ENCODE measurements at regions not wholly inside any gene's neighbourhood (a gene's known extent, or its start where the extent isn't known, plus 50 kb on each side); places are given as distances from the start of the nearest gene placed in this dataset.
A peak's percentile ranks its signal among the peaks of the same experiment; 100 is the strongest.

DNA sequence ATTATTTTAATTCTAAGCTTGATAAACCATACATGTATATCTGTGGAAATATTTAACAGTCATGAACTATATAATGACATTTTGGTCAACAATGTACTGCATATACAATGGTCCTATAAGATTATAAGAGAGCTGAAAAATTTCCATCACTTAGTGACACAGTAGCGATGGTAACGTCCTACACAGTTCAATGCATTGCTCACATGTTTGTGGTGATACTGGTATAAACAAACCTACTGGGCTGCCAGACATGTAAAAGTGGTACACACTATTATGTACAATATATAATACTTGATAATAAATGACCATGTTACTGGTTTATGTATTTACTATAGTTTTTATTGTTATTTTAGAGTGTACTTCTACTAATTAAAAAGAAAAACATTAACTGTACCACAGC lies 841.9 kb downstream of the LTN1 start:
- no peaks in the 10 kb centered on the region for H3K36me3 ChIP-seq (ENCODE audit: insufficient read depth, low read length)

DNA sequence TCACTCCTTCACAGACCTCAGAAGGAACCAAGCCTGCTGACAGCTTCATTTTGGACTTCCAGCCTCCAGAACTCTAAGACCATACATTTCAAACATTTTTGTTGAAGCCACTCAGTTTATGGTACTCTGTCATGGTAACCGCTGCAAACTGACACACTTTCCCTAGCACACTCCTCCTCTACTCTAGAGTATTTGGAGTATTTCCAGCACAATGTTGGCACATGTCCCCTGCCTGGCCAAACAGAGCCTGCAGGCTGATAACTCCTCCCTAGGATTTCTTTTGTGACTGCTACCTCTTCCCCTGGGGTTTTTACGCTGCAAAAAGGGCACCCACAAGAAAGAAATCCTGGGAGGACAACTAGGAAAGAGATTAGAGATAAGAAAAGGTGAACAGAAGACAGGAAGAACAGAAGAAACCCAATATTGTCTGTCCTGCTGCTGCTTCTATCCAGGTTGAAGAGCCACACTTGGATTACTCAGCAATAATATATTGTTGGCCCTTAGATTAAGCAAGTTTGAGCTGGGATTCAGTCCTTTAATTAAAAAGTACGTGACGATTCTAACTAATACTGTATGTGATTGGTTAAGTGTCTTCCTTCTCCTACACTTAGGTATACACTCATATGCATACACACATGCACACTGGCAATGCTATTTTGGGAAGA lies 844.1 kb downstream of the LTN1 start:
- no peaks in the 10 kb centered on the region for H3K4me1 ChIP-seq (ENCODE audit: control insufficient read depth, insufficient read depth, low read length, unreplicated experiment)
- no peaks in the 10 kb centered on the region for H3K36me3 ChIP-seq (ENCODE audit: insufficient read depth, low read length)
- no peak overlapping the region for H3K27ac ChIP-seq (ENCODE audit: low read depth, low read length)
- no peak overlapping the region for H3K4me3 ChIP-seq (ENCODE audit: low read depth, low read length)
- no peaks in the 10 kb centered on the region for H3K27me3 ChIP-seq (ENCODE audit: insufficient read depth, low read length)
- H2AFZ ChIP-seq (ENCODE audit: low read length, unreplicated experiment): no peak overlapping the region
- H3K79me2 ChIP-seq (ENCODE audit: control insufficient read depth, insufficient read depth, low read length, unreplicated experiment): no peaks in the 10 kb centered on the region

More for the DNA sequence above, 841.9 kb downstream of the LTN1 start:
- H3K27ac ChIP-seq (ENCODE audit: low read depth, low read length): no peak overlapping the region
- no peaks in the 10 kb centered on the region for H3K27me3 ChIP-seq (ENCODE audit: insufficient read depth, low read length)
- no peaks in the 10 kb centered on the region for H3K4me1 ChIP-seq (ENCODE audit: control insufficient read depth, insufficient read depth, low read length, unreplicated experiment)
- no peaks in the 10 kb centered on the region for H3K79me2 ChIP-seq (ENCODE audit: control insufficient read depth, insufficient read depth, low read length, unreplicated experiment)
- H2AFZ ChIP-seq (ENCODE audit: low read length, unreplicated experiment): no peak overlapping the region
- no peak overlapping the region for H3K4me3 ChIP-seq (ENCODE audit: low read depth, low read length)

DNA sequence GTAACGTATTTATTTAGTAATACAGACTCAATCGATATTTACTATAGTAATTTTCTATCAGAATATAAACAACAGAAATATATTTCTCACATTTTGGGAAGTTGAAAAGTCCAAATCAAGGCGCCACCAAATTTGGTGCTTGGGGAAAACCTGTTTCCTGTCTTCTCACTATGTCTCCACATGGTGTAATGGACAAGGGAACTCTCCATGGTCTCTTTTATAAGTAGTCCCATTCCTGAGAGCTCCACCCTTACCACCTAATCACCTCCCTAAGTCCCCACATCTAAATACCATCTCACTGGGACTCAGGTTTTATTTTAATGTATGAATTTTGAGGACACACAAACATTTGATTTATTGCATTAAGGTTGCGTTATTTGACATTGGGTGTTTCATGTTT lies 848.0 kb downstream of the LTN1 start:
- Histone ChIP-seq H2AFZ (ENCODE audit: low read length, unreplicated experiment) (no peak overlapping the region), H3K79me2 (ENCODE audit: control insufficient read depth, insufficient read depth, low read length, unreplicated experiment) (no peaks in the 10 kb centered on the region), H3K36me3 (ENCODE audit: insufficient read depth, low read length) (no peaks in the 10 kb centered on the region), H3K27me3 (ENCODE audit: insufficient read depth, low read length) (no peaks in the 10 kb centered on the region), H3K27ac (ENCODE audit: low read depth, low read length) (no peak overlapping the region), H3K4me1 (ENCODE audit: control insufficient read depth, insufficient read depth, low read length, unreplicated experiment) (peaks cover 11% of the 10 kb centered on the region), H3K4me3 (ENCODE audit: low read depth, low read length) (no peak overlapping the region)

DNA sequence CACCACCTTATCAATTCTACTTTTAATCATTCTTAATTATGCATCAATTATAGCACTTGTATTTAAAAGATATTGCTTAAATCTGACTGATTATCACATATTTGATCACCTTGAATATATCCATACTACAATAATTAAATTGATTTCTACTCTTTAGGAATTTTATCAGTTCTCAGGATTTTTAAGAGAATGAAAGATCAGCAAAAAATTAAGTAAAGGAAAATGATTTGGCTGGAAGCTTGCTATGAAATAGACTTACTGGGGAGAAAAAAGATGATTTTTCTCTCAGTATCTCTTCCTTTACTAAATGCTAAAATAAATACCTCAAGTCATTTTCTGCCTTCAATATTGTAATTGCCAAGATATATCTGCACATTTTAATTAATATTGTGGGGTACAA lies 848.6 kb downstream of the LTN1 start:
- Histone ChIP-seq H3K27ac (ENCODE audit: low read depth, low read length) (no peak overlapping the region), H3K36me3 (ENCODE audit: insufficient read depth, low read length) (no peaks in the 10 kb centered on the region), H3K79me2 (ENCODE audit: control insufficient read depth, insufficient read depth, low read length, unreplicated experiment) (no peaks in the 10 kb centered on the region)

DNA sequence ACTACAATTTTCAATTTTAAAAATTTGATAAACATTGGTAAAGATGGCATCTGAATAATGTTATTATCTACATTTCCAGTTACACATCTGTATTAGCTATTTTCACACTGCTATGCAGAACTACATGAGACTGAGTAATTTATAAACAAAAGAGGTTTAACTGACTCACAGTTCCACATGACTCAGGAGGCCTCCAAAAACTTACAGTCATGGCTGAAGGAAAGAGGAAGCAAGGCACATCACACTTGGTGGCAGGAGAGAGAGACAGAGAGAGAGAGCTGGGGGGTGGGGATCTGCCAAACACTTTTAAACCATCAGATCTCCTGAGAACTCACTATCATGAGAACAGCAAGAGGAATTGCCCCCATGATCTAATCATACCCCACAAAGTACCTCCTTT lies 850.0 kb downstream of the LTN1 start:
- peaks cover 11% of the 10 kb centered on the region for H3K4me1 ChIP-seq (ENCODE audit: control insufficient read depth, insufficient read depth, low read length, unreplicated experiment)
- no peaks in the 10 kb centered on the region for H3K36me3 ChIP-seq (ENCODE audit: insufficient read depth, low read length)
- peak overlapping the region; percentile 30 for H3K27ac ChIP-seq (ENCODE audit: low read depth, low read length)
- H3K79me2 ChIP-seq (ENCODE audit: control insufficient read depth, insufficient read depth, low read length, unreplicated experiment): no peaks in the 10 kb centered on the region
- no peaks in the 10 kb centered on the region for H3K27me3 ChIP-seq (ENCODE audit: insufficient read depth, low read length)
- no peak overlapping the region for H3K4me3 ChIP-seq (ENCODE audit: low read depth, low read length)
- peak overlapping the region; percentile 79 for H2AFZ ChIP-seq (ENCODE audit: low read length, unreplicated experiment)

More for the DNA sequence above, 848.6 kb downstream of the LTN1 start:
- no peaks in the 10 kb centered on the region for H3K27me3 ChIP-seq (ENCODE audit: insufficient read depth, low read length)
- H3K4me3 ChIP-seq (ENCODE audit: low read depth, low read length): no peak overlapping the region
- no peak overlapping the region for H2AFZ ChIP-seq (ENCODE audit: low read length, unreplicated experiment)
- H3K4me1 ChIP-seq (ENCODE audit: control insufficient read depth, insufficient read depth, low read length, unreplicated experiment): peaks cover 11% of the 10 kb centered on the region

DNA sequence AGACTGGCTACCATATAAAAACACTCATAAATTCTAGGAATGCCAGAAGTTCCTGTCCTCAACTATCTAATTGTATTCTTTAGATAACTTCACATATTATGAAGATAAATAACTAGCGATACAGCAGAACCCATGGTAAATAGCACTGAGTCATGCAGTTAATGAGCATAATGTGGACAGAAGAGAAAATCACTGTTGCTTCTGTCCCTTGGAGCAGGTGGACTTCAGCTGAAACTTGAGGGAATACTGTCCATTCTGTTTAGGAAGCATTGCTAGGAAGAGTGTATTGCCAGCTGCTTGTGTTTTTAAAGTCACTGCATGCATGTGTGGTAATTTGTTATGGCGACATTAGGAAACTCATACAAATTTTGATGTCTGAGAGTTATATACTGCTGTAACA lies 854.4 kb downstream of the LTN1 start:
- H3K79me2 ChIP-seq (ENCODE audit: control insufficient read depth, insufficient read depth, low read length, unreplicated experiment): no peaks in the 10 kb centered on the region
- no peak overlapping the region for H3K27ac ChIP-seq (ENCODE audit: low read depth, low read length)

DNA sequence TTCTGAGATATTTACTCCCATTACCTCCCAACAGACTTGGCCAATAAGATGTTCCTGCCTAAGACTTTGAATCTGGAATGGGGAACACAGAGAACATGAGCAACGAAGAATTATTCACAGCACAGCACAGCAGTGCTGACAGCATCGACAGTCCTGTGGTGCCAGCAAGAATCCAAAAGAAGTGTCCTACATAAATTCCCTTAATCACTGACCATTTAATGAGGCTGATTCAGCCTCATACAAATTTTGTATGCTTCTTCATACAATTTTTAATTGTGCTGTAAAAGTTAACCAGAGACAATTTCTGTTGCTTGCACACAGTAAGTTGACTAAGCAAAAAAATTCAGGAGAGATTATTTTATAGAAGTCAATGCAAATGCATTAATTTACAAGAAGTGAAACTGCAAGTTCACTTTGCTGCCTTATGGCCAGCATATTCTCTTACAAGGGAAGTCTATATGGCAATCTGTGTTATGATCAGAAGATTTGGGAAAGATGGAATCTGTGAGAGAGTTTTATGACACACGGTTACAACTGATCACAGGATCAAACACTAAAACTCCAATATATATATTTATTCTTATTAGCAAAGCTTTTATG lies 855.9 kb downstream of the LTN1 start:
- Histone ChIP-seq H3K36me3 (ENCODE audit: insufficient read depth, low read length) (no peaks in the 10 kb centered on the region), H3K79me2 (ENCODE audit: control insufficient read depth, insufficient read depth, low read length, unreplicated experiment) (no peaks in the 10 kb centered on the region), H3K27me3 (ENCODE audit: insufficient read depth, low read length) (no peaks in the 10 kb centered on the region), H3K4me3 (ENCODE audit: low read depth, low read length) (no peak overlapping the region), H3K4me1 (ENCODE audit: control insufficient read depth, insufficient read depth, low read length, unreplicated experiment) (no peaks in the 10 kb centered on the region), H2AFZ (ENCODE audit: low read length, unreplicated experiment) (no peak overlapping the region), H3K27ac (ENCODE audit: low read depth, low read length) (no peak overlapping the region)

More for the DNA sequence above, 854.4 kb downstream of the LTN1 start:
- Histone ChIP-seq H2AFZ (ENCODE audit: low read length, unreplicated experiment) (no peak overlapping the region), H3K4me3 (ENCODE audit: low read depth, low read length) (no peak overlapping the region), H3K36me3 (ENCODE audit: insufficient read depth, low read length) (no peaks in the 10 kb centered on the region), H3K4me1 (ENCODE audit: control insufficient read depth, insufficient read depth, low read length, unreplicated experiment) (peaks cover 11% of the 10 kb centered on the region), H3K27me3 (ENCODE audit: insufficient read depth, low read length) (no peaks in the 10 kb centered on the region)

DNA sequence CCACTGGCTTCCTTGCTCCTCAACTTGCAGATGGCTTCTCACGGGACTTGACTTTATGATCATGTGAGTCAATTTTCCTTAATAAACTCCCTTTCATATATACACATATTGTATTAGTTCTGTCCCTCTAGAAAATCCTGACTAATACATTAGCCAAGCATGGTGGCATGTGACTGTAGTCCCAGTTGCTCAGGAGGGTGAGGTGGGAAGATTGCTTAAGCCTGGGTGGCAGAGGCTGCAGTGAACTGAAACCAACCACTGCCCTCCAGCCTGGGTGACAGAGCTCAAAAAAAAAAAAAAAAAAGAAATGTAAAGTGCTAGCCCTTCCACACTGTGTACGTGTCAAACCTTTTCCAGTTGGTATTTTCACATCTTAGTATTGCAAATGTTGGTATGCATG lies 857.0 kb downstream of the LTN1 start:
- H3K4me1 ChIP-seq (ENCODE audit: control insufficient read depth, insufficient read depth, low read length, unreplicated experiment): no peaks in the 10 kb centered on the region
- H3K4me3 ChIP-seq (ENCODE audit: low read depth, low read length): no peak overlapping the region
- H2AFZ ChIP-seq (ENCODE audit: low read length, unreplicated experiment): no peak overlapping the region
- no peaks in the 10 kb centered on the region for H3K36me3 ChIP-seq (ENCODE audit: insufficient read depth, low read length)
- H3K27me3 ChIP-seq (ENCODE audit: insufficient read depth, low read length): no peaks in the 10 kb centered on the region
- H3K79me2 ChIP-seq (ENCODE audit: control insufficient read depth, insufficient read depth, low read length, unreplicated experiment): no peaks in the 10 kb centered on the region
- no peak overlapping the region for H3K27ac ChIP-seq (ENCODE audit: low read depth, low read length)

DNA sequence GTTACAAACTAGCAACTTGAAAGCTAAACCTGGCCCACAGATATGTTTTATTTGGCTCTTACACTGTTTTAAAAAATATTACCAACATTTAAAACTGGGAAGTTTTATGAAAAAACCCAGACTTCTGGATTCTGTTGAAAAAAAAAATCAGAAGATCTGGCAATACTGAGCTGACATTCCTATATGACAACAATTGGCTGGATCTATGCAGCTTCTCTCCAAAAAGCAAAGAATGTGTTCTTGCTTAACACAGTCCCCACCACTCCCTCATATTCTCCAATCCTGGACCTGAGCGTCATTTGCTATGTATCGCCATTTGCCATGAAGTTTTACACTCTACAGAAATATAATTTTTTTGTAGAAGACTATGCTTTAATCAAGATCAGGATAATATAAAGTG lies 859.6 kb downstream of the LTN1 start:
- Histone ChIP-seq H3K4me1 (ENCODE audit: control insufficient read depth, insufficient read depth, low read length, unreplicated experiment) (no peaks in the 10 kb centered on the region), H3K4me3 (ENCODE audit: low read depth, low read length) (no peak overlapping the region), H3K27me3 (ENCODE audit: insufficient read depth, low read length) (no peaks in the 10 kb centered on the region), H3K79me2 (ENCODE audit: control insufficient read depth, insufficient read depth, low read length, unreplicated experiment) (no peaks in the 10 kb centered on the region), H3K27ac (ENCODE audit: low read depth, low read length) (no peak overlapping the region), H2AFZ (ENCODE audit: low read length, unreplicated experiment) (no peak overlapping the region), H3K36me3 (ENCODE audit: insufficient read depth, low read length) (no peaks in the 10 kb centered on the region)

DNA sequence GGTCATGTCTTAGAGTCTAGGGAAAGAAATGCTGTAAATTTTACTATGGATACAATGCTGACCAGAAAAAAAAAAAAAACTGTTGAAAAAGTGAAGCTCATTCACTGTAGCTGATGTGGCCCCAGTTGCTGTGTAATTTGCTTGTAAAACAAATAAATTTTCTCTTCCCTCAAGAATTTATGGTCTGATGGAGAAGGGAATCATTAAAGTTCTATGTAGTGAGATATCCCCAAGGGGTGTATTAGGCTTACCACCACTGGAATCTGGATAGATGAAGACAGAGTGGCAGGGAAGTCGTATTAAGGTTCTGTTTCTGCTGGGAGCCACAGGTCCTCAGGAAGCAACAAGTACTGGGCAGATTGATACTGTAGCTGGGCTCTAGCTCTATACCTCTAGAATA lies 860.0 kb downstream of the LTN1 start:
- H3K36me3 ChIP-seq (ENCODE audit: insufficient read depth, low read length): no peaks in the 10 kb centered on the region
- no peak overlapping the region for H3K4me3 ChIP-seq (ENCODE audit: low read depth, low read length)
- H3K27me3 ChIP-seq (ENCODE audit: insufficient read depth, low read length): no peaks in the 10 kb centered on the region
- no peaks in the 10 kb centered on the region for H3K4me1 ChIP-seq (ENCODE audit: control insufficient read depth, insufficient read depth, low read length, unreplicated experiment)
- no peak overlapping the region for H2AFZ ChIP-seq (ENCODE audit: low read length, unreplicated experiment)
- no peaks in the 10 kb centered on the region for H3K79me2 ChIP-seq (ENCODE audit: control insufficient read depth, insufficient read depth, low read length, unreplicated experiment)
- H3K27ac ChIP-seq (ENCODE audit: low read depth, low read length): no peak overlapping the region

DNA sequence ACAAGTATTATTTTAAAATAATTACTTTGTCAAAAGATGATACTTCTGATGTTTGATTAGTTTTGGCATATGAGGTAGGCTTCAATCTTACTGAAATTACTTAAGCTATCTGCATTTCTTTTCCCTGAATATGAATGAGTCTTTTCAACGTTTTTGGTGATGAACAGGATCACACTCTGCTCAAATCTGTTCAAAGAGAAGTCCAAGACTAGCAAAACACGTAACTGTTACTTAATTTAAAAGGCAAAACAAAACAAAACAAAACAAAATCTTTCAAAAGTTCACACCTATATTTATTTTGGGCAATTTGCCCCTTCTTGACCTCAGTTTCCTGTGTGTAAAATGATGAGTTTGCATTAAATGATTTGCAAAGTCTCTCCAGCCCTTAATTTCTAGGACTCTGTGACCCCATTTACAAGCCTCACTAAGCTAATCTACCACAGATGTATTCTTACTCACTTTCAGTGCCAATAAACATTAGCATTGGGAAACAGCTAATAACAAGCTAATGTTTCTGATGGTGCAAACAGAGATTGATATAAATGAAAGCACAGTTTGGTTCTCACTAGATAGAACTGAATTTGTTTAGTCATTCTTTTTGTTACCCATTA lies 865.4 kb downstream of the LTN1 start:
- Histone ChIP-seq H3K79me2 (ENCODE audit: control insufficient read depth, insufficient read depth, low read length, unreplicated experiment) (no peaks in the 10 kb centered on the region), H2AFZ (ENCODE audit: low read length, unreplicated experiment) (no peak overlapping the region), H3K4me3 (ENCODE audit: low read depth, low read length) (no peak overlapping the region), H3K36me3 (ENCODE audit: insufficient read depth, low read length) (no peaks in the 10 kb centered on the region), H3K27ac (ENCODE audit: low read depth, low read length) (no peak overlapping the region), H3K27me3 (ENCODE audit: insufficient read depth, low read length) (no peaks in the 10 kb centered on the region), H3K4me1 (ENCODE audit: control insufficient read depth, insufficient read depth, low read length, unreplicated experiment) (no peaks in the 10 kb centered on the region)
